ENCODE measurements at regions not wholly inside any gene's neighbourhood (a gene's known extent, or its start where the extent isn't known, plus 50 kb on each side); places are given as distances from the start of the nearest gene placed in this dataset.

- Mint-ChIP-seq H3K4me3 (no peak overlapping the region), H3K36me3 (ENCODE audit: low read depth) (no peaks in the 10 kb centered on the region), H3K4me1 (peaks cover 13% of the 10 kb centered on the region), H3K27ac (ENCODE audit: unreplicated experiment) (no peak overlapping the region), H3K27me3 (ENCODE audit: low read depth) (no peaks in the 10 kb centered on the region), H3K9me3 (no peaks in the 10 kb centered on the region)
- no peak for TF ChIP-seq CTCF (conservative IDR thresholded peaks at IDR 0.05)
- no peak for DNase-seq (ENCODE audit: low read depth, low spot score)
Measured at GRCh38 chr3:143210141-143210540, 90.6 kb downstream of the CHST2 start.

DNA sequence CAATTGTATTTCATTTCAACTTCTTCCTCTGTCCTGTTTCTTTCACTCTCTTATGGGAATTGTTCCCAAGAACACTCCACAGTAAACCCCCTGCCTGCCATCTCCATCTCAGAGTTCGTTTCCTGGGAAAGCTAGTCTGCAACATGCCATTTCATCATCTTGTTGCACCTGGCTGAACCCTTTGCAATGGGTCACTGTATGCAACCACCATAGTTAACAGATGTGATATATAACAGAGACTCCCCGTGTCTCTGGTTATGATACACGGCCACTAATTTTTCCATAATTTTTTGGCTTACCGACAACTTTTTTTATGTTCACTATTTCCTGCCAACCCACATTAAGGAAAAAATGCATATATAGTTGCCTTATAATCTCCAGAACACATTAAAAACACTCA, 95.5 kb downstream of the CHST2 start:
- no peak for TF ChIP-seq CTCF (conservative IDR thresholded peaks at IDR 0.05)
- Mint-ChIP-seq H3K4me1 (peaks cover 12% of the 10 kb centered on the region), H3K4me3 (no peak overlapping the region), H3K27ac (ENCODE audit: unreplicated experiment) (no peak overlapping the region), H3K36me3 (ENCODE audit: low read depth) (no peaks in the 10 kb centered on the region), H3K9me3 (no peaks in the 10 kb centered on the region), H3K27me3 (ENCODE audit: low read depth) (no peaks in the 10 kb centered on the region)
- no peak for DNase-seq (ENCODE audit: low read depth, low spot score)
